B cell (primary cell): ENCODE measurements at regions not wholly inside any gene's neighbourhood (a gene's known extent, or its start where the extent isn't known, plus 50 kb on each side); places are given as distances from the start of the nearest gene placed in this dataset.
"Not testable (repeated sequence)": the region's sequence is repeated elsewhere in the genome, so short reads cannot be mapped to it uniquely, and the experiment has no call there.

ENCODE experiments used
- ATAC-seq: fragments of 200-7000 bp; cut with Tn5 transposase; one replicate; pipeline ENCODE4 v1.10.0; 2021; ENCODE audit warnings: low read depth, mild to moderate bottlenecking, moderate number of reproducible peaks, moderate library complexity
- CTCF ChIA-PET: fragments of 350-600 bp; sonication (Branson Sonifier 250); formaldehyde crosslinking; loops from one replicate; lab custom pipeline; 2021; ENCODE audit warnings: antibody characterized with exemption, inconsistent platforms; lab: Charles Lee
- POLR2A ChIA-PET: fragments of 350-600 bp; sonication (Branson Sonifier 250); formaldehyde crosslinking; loops from one replicate; lab custom pipeline; 2021; ENCODE audit warnings: antibody characterized with exemption; lab: Charles Lee
- DNase-seq: peaks from one replicate; pipeline ENCODE4 v3.0.0; 2013
- H2AFZ ChIP-seq: 2 replicates; pipeline ENCODE4 v1.6.1; 2012; ENCODE audit warnings: mild to moderate bottlenecking, low read depth, low read length; ENCODE audit not compliant: insufficient read depth, poor library complexity, severe bottlenecking
- H3K27ac ChIP-seq, 2 donors: 1 replicate in 1 of 2; 2 replicates in 1 of 2; pipeline ENCODE4 v1.5.1; 2012 to 2013; ENCODE audit warnings: low read length in 2 of 2, mild to moderate bottlenecking in 2 of 2, moderate library complexity in 1 of 2
- H3K27me3 ChIP-seq, 4 experiments: fragments of 200-600 bp in 1 of 4; sonication (generic) in 1 of 4; replicated peaks in 1 of 4; 1 replicate in 2 of 4; 2 replicates in 2 of 4; pipeline versions ENCODE4 v1.6.1 to v1.7.0; 2013 to 2016; ENCODE audit warnings: low read length in 3 of 4, mild to moderate bottlenecking in 2 of 4, mixed read lengths in 1 of 4, moderate library complexity in 1 of 4; ENCODE audit not compliant: insufficient read depth in 4 of 4, control insufficient read depth in 3 of 4; ENCODE audit errors: control extremely low read depth in 1 of 4
- H3K36me3 ChIP-seq, 2 experiments: replicated peaks in 1 of 2; 1 replicate in 1 of 2; 2 replicates in 1 of 2; pipeline versions ENCODE4 v1.6.1 to v1.7.1; 2013; ENCODE audit warnings: low read length in 1 of 2; ENCODE audit not compliant: insufficient read depth in 2 of 2, control insufficient read depth in 1 of 2; ENCODE audit errors: control extremely low read depth in 1 of 2, extremely low read depth in 1 of 2
- H3K4me1 ChIP-seq, 2 donors: fragments of 200-600 bp in 1 of 2; sonication (generic) in 1 of 2; 1 replicate in 1 of 2; 2 replicates in 1 of 2; pipeline versions ENCODE4 v1.5.1 to v1.6.1; 2013 to 2017; ENCODE audit warnings: low read length in 2 of 2; ENCODE audit not compliant: control insufficient read depth in 2 of 2, insufficient read depth in 2 of 2
- H3K4me2 ChIP-seq: replicated peaks from 2 replicates; pipeline ENCODE3; 2012; ENCODE audit warnings: mild to moderate bottlenecking, low read depth, low read length; ENCODE audit not compliant: poor library complexity, severe bottlenecking
- H3K4me3 ChIP-seq, 5 experiments: fragments of 200-600 bp in 1 of 5; sonication (generic) in 1 of 5; 1 replicate in 3 of 5; 2 replicates in 2 of 5; pipeline versions ENCODE4 v1.5.1 to v1.7.0; 2011 to 2016; ENCODE audit warnings: low read length in 4 of 5, mild to moderate bottlenecking in 4 of 5, low read depth in 2 of 5, control low read depth in 1 of 5, moderate library complexity in 1 of 5; ENCODE audit not compliant: insufficient read depth in 1 of 5; ENCODE audit errors: control extremely low read depth in 1 of 5, extremely low read depth in 1 of 5
- H3K79me2 ChIP-seq: fragments of 200-600 bp; sonication (generic); one replicate; pipeline ENCODE4 v1.6.0; 2016; ENCODE audit warnings: low read length; ENCODE audit not compliant: control insufficient read depth, insufficient read depth
- H3K9ac ChIP-seq: fragments of 200-600 bp; sonication (generic); 2 replicates; pipeline ENCODE4 v1.6.1; 2017; ENCODE audit warnings: mild to moderate bottlenecking, low read length, moderate library complexity
- H3K9me3 ChIP-seq, 3 donors: one replicate each; pipeline versions ENCODE4 v1.6.1 to v1.7.1; 2013; ENCODE audit warnings: low read length in 2 of 3; ENCODE audit not compliant: control insufficient read depth in 2 of 3, insufficient read depth in 1 of 3; ENCODE audit errors: control extremely low read depth in 1 of 3
- H4K20me1 ChIP-seq: 2 replicates; pipeline ENCODE4 v1.6.0; 2012; ENCODE audit warnings: mild to moderate bottlenecking, low read length; ENCODE audit not compliant: insufficient read depth, control insufficient read depth, poor library complexity, severe bottlenecking
- H3K27ac Mint-ChIP-seq: one replicate; pipeline ENCODE4 v1.8.0; 2021; ENCODE audit warnings: mixed read lengths
- H3K27me3 Mint-ChIP-seq: one replicate; pipeline ENCODE4 v1.8.0; 2021; ENCODE audit warnings: mixed read lengths
- H3K4me1 Mint-ChIP-seq: one replicate; pipeline ENCODE4 v1.8.0; 2021; ENCODE audit warnings: mixed read lengths
- H3K4me3 Mint-ChIP-seq: one replicate; pipeline ENCODE4 v1.8.0; 2021; ENCODE audit warnings: mixed read lengths
- H3K9me3 Mint-ChIP-seq: one replicate; pipeline ENCODE4 v1.8.0; 2022; ENCODE audit warnings: mixed read lengths; ENCODE audit not compliant: insufficient read depth
- CTCF ChIP-seq: fragments of 200-600 bp; IDR thresholded peaks from one replicate; pipeline ENCODE4 v1.8.0; 2022; ENCODE audit warnings: antibody characterized with exemption, mild to moderate bottlenecking
- EZH2 ChIP-seq: IDR thresholded peaks from 2 replicates; pipeline ENCODE4 v1.6.1; 2012; ENCODE audit warnings: borderline replicate concordance, low read depth, mild to moderate bottlenecking, moderate library complexity, low read length; ENCODE audit not compliant: insufficient read depth, poor library complexity, severe bottlenecking
- WGBS: methylation state at CpG from one replicate; pipeline ENCODE4 v1.1.5; 2013; ENCODE audit warnings: missing lambda C conversion rate; ENCODE audit not compliant: insufficient coverage; 5-methylcytosine and 5-hydroxymethylcytosine counted together
- intact Hi-C: fragments of 100-400 bp; cut with micrococcal nuclease; formaldehyde crosslinking; loops from one replicate; pipeline ENCODE4 v1.10.0; 2022

- H2AFZ ChIP-seq, result no peak overlapping the region
- Mint-ChIP-seq H3K27ac (no peak overlapping the region), H3K9me3 (no peaks in the 10 kb centered on the region), H3K4me3 (no peak overlapping the region), H3K27me3 (peaks cover 9% of the 10 kb centered on the region), H3K4me1 (no peaks in the 10 kb centered on the region)
- H3K4me1 ChIP-seq, result no peaks in the 10 kb centered on the region
- TF ChIP-seq EZH2 (no peak), CTCF (no peak)
- H3K79me2 ChIP-seq, result no peaks in the 10 kb centered on the region
- H3K36me3 ChIP-seq, result no peaks in the 10 kb centered on the region
- H3K27me3 ChIP-seq, result peaks cover 0 to 3% (median 0%) of the 10 kb centered on the region in 4 experiments
- ChIA-PET POLR2A (no interaction called here), CTCF (no interaction called here)
- H4K20me1 ChIP-seq, result no peaks in the 10 kb centered on the region
- no peak for ATAC-seq
- H3K4me2 ChIP-seq, result no peak overlapping the region
- no peak overlapping the region for H3K4me3 ChIP-seq
- no peak for DNase-seq
- intact Hi-C loops, result no loop called here
- H3K9me3 ChIP-seq, result no peaks in the 10 kb centered on the region
- no peak overlapping the region for H3K9ac ChIP-seq
- H3K27ac ChIP-seq, result no peak overlapping the region
These were observed 114.5 kb downstream of the ANXA5 start for GRCh38 chr4:121582296-121582695.

GRCh38 chr4:121575392-121575791 lies 121.4 kb downstream of the ANXA5 start:
- ATAC-seq, H3K27ac ChIP-seq, H4K20me1 ChIP-seq, H3K27me3 Mint-ChIP-seq, H2AFZ ChIP-seq, H3K27me3 ChIP-seq, H3K4me1 Mint-ChIP-seq, H3K4me3 ChIP-seq, intact Hi-C loops, H3K27ac Mint-ChIP-seq, POLR2A ChIA-PET, DNase-seq, H3K4me1 ChIP-seq, CTCF ChIA-PET, H3K9me3 Mint-ChIP-seq, H3K79me2 ChIP-seq, H3K4me2 ChIP-seq, H3K9me3 ChIP-seq, H3K4me3 Mint-ChIP-seq, H3K9ac ChIP-seq, H3K36me3 ChIP-seq: not testable (repeated sequence)
- WGBS, result 100% methylated on average over 3 of the region's 3 CpGs
